ENCODE measurements at regions not wholly inside any gene's neighbourhood (a gene's known extent, or its start where the extent isn't known, plus 50 kb on each side); places are given as distances from the start of the nearest gene placed in this dataset.

GRCh38 chr11:62073061-62073460, 50.8 kb upstream of the INCENP start:
- ATAC-seq (replicated peaks in 6 of 8), result no peak
- 48 to 100% (median 83%) methylated on average over 1 to 4 of the region's 4 CpGs; no CpG with 5 or more reads in 3 of the 10 experiments for WGBS, 10 experiments
- Histone ChIP-seq H3K4me3 (no peak overlapping the region), H3K4me1 (replicated peaks in 1 of 2) (peaks cover 9 to 11% of the 10 kb centered on the region in 2 donors), H3K27ac (no peak overlapping the region)
- in situ Hi-C loops (cut with MboI; ENCODE audit: low pct_unique_long_range_greater_than_20kb in 2 of 9, low sequenced_read_pairs in 9 of 9, unreplicated experiment in 9 of 9), result loop anchor here in 2 of 9 experiments (25.0 kb wide), 2 partner anchors 111 to 186 kb away; partner anchors contain the start of genes BEST1 (in 1 of the 2), FADS3 (in 1 of the 2) and FTH1 (in 1 of the 2)

GRCh38 chr11:62071408-62071807, 52.4 kb upstream of the INCENP start:
- WGBS, 10 experiments, result 44 to 90% (median 73%) methylated on average over 2 to 3 of the region's 3 CpGs; no CpG with 5 or more reads in 6 of the 10 experiments

GRCh38 chr11:62069986-62070919, 53.6 kb upstream of the INCENP start:
- in situ Hi-C loops (cut with MboI; ENCODE audit: low pct_unique_long_range_greater_than_20kb in 2 of 9, low sequenced_read_pairs in 9 of 9, unreplicated experiment in 9 of 9), result loop anchor here in 2 of 9 experiments (25.0 kb wide), 2 partner anchors 108 to 183 kb away; partner anchors contain the start of genes BEST1 (in 1 of the 2), FADS3 (in 1 of the 2) and FTH1 (in 1 of the 2)
- Histone ChIP-seq H3K4me1 (replicated peaks in 1 of 2) (peaks cover 9 to 11% of the 10 kb centered on the region in 2 donors), H3K4me3 (no peak overlapping the region), H3K27ac (peak overlapping the region in 1 of 2 donors; percentile 66)
- 32 to 100% (median 68%) methylated on average over 1 to 12 of the region's 15 CpGs; no CpG with 5 or more reads in 2 of the 10 experiments for WGBS, 10 experiments
- peak in 4 of 8 experiments; percentile 45 to 66 (median 56) for ATAC-seq (replicated peaks in 6 of 8)

More at GRCh38 chr11:62071408-62071807, 52.4 kb upstream of the INCENP start:
- Histone ChIP-seq H3K4me1 (replicated peaks in 1 of 2) (peaks cover 9 to 11% of the 10 kb centered on the region in 2 donors), H3K27ac (no peak overlapping the region), H3K4me3 (no peak overlapping the region)
- no peak for ATAC-seq (replicated peaks in 6 of 8)
- in situ Hi-C loops (cut with MboI; ENCODE audit: low pct_unique_long_range_greater_than_20kb in 2 of 9, low sequenced_read_pairs in 9 of 9, unreplicated experiment in 9 of 9), result loop anchor here in 2 of 9 experiments (25.0 kb wide), 2 partner anchors 109 to 184 kb away; partner anchors contain the start of genes BEST1 (in 1 of the 2), FADS3 (in 1 of the 2) and FTH1 (in 1 of the 2)

- H3K27ac ChIP-seq, result no peak overlapping the region
- 10 to 100% (median 50%) methylated on average over 1 to 3 of the region's 8 CpGs; no CpG with 5 or more reads in 4 of the 10 experiments for WGBS, 10 experiments
- no peak overlapping the region for H3K4me3 ChIP-seq
- no peak for ATAC-seq (replicated peaks in 6 of 8)
- H3K4me1 ChIP-seq (replicated peaks in 1 of 2), result peaks cover 9 to 11% of the 10 kb centered on the region in 2 donors
- in situ Hi-C loops (cut with MboI; ENCODE audit: low pct_unique_long_range_greater_than_20kb in 2 of 9, low sequenced_read_pairs in 9 of 9, unreplicated experiment in 9 of 9), result loop anchor here in 2 of 9 experiments (25.0 kb wide), 2 partner anchors 107 to 182 kb away; partner anchors contain the start of genes BEST1 (in 1 of the 2), FADS3 (in 1 of the 2) and FTH1 (in 1 of the 2)
Observed at GRCh38 chr11:62069374-62069773, 54.4 kb upstream of the INCENP start.

- Histone ChIP-seq H3K4me3 (no peak overlapping the region), H3K4me1 (replicated peaks in 1 of 2) (peaks cover 9 to 11% of the 10 kb centered on the region in 2 donors), H3K27ac (no peak overlapping the region)
- in situ Hi-C loops (cut with MboI; ENCODE audit: low pct_unique_long_range_greater_than_20kb in 2 of 9, low sequenced_read_pairs in 9 of 9, unreplicated experiment in 9 of 9), result loop anchor here in 2 of 9 experiments (25.0 kb wide), 2 partner anchors 106 to 181 kb away; partner anchors contain the start of genes BEST1 (in 1 of the 2), FADS3 (in 1 of the 2) and FTH1 (in 1 of the 2)
- no peak for ATAC-seq (replicated peaks in 6 of 8)
- 20 to 100% (median 86%) methylated on average over 1 to 3 of the region's 3 CpGs; no CpG with 5 or more reads in 3 of the 10 experiments for WGBS, 10 experiments
Observed at GRCh38 chr11:62068730-62069129, 55.1 kb upstream of the INCENP start.

GRCh38 chr11:62067741-62068140, 56.1 kb upstream of the INCENP start:
- ATAC-seq (replicated peaks in 6 of 8), result no peak
- peaks cover 9 to 11% of the 10 kb centered on the region in 2 donors for H3K4me1 ChIP-seq (replicated peaks in 1 of 2)
- H3K27ac ChIP-seq, result no peak overlapping the region
- H3K4me3 ChIP-seq, result no peak overlapping the region
- 33 to 100% (median 83%) methylated on average over 1 to 4 of the region's 8 CpGs; no CpG with 5 or more reads in 2 of the 10 experiments for WGBS, 10 experiments
- in situ Hi-C loops (cut with MboI; ENCODE audit: low pct_unique_long_range_greater_than_20kb in 2 of 9, low sequenced_read_pairs in 9 of 9, unreplicated experiment in 9 of 9), result loop anchor here in 2 of 9 experiments (25.0 kb wide), 2 partner anchors 105 to 180 kb away; partner anchors contain the start of genes BEST1 (in 1 of the 2), FADS3 (in 1 of the 2) and FTH1 (in 1 of the 2)

- H3K4me1 ChIP-seq (replicated peaks in 1 of 2), result no peaks in the 10 kb centered on the region
- in situ Hi-C loops (cut with MboI; ENCODE audit: low pct_unique_long_range_greater_than_20kb in 2 of 9, low sequenced_read_pairs in 9 of 9, unreplicated experiment in 9 of 9), result loop anchor here in 2 of 9 experiments (25.0 kb wide), 2 partner anchors 102 to 177 kb away; partner anchors contain the start of genes BEST1 (in 1 of the 2), FADS3 (in 1 of the 2) and FTH1 (in 1 of the 2)
- WGBS, 10 experiments, result 27 to 83% (median 60%) methylated on average over 1 to 2 of the region's 2 CpGs; no CpG with 5 or more reads in 6 of the 10 experiments
- no peak overlapping the region for H3K27ac ChIP-seq
- H3K4me3 ChIP-seq, result no peak overlapping the region
- ATAC-seq (replicated peaks in 6 of 8), result no peak
Observed at GRCh38 chr11:62064221-62064620, 59.6 kb upstream of the INCENP start.

- Histone ChIP-seq H3K4me3 (no peak overlapping the region), H3K4me1 (replicated peaks in 1 of 2) (no peaks in the 10 kb centered on the region), H3K27ac (no peak overlapping the region)
- WGBS, 10 experiments, result 60 to 100% (median 80%) methylated on average over 1 to 4 of the region's 4 CpGs; no CpG with 5 or more reads in 2 of the 10 experiments
- in situ Hi-C loops (cut with MboI; ENCODE audit: low pct_unique_long_range_greater_than_20kb in 2 of 9, low sequenced_read_pairs in 9 of 9, unreplicated experiment in 9 of 9), result loop anchor here in 2 of 9 experiments (25.0 kb wide), 2 partner anchors 100 to 175 kb away; partner anchors contain the start of genes BEST1 (in 1 of the 2), FADS3 (in 1 of the 2) and FTH1 (in 1 of the 2)
- no peak for ATAC-seq (replicated peaks in 6 of 8)
Observed at GRCh38 chr11:62062223-62062861, 61.5 kb upstream of the INCENP start.

- in situ Hi-C loops (cut with MboI; ENCODE audit: low pct_unique_long_range_greater_than_20kb in 2 of 9, low sequenced_read_pairs in 9 of 9, unreplicated experiment in 9 of 9), result loop anchor here in 2 of 9 experiments (25.0 kb wide), 2 partner anchors 99 to 174 kb away; partner anchors contain the start of genes BEST1 (in 1 of the 2), FADS3 (in 1 of the 2) and FTH1 (in 1 of the 2)
- 40 to 100% (median 82%) methylated on average over 1 to 10 of the region's 11 CpGs; no CpG with 5 or more reads in 2 of the 10 experiments for WGBS, 10 experiments
- no peak for ATAC-seq (replicated peaks in 6 of 8)
- no peak overlapping the region for H3K27ac ChIP-seq
- H3K4me1 ChIP-seq (replicated peaks in 1 of 2), result no peaks in the 10 kb centered on the region
- H3K4me3 ChIP-seq, result no peak overlapping the region
Observed at GRCh38 chr11:62061356-62062222, 62.2 kb upstream of the INCENP start.

GRCh38 chr11:62057069-62057468, 66.7 kb upstream of the INCENP start:
- ATAC-seq (replicated peaks in 6 of 8), result no peak
- in situ Hi-C loops (cut with MboI; ENCODE audit: low pct_unique_long_range_greater_than_20kb in 2 of 9, low sequenced_read_pairs in 9 of 9, unreplicated experiment in 9 of 9), result loop anchor here in 2 of 9 experiments (25.0 kb wide), 2 partner anchors 95 to 170 kb away; partner anchors contain the start of genes BEST1 (in 1 of the 2), FADS3 (in 1 of the 2) and FTH1 (in 1 of the 2)
- H3K27ac ChIP-seq, result no peak overlapping the region
- 39 to 100% (median 74%) methylated on average over 1 to 2 of the region's 2 CpGs; no CpG with 5 or more reads in 2 of the 10 experiments for WGBS, 10 experiments
- H3K4me1 ChIP-seq (replicated peaks in 1 of 2), result no peaks in the 10 kb centered on the region
- no peak overlapping the region for H3K4me3 ChIP-seq

- H3K4me1 ChIP-seq (replicated peaks in 1 of 2), result no peaks in the 10 kb centered on the region
- in situ Hi-C loops (cut with MboI; ENCODE audit: low pct_unique_long_range_greater_than_20kb in 2 of 9, low sequenced_read_pairs in 9 of 9, unreplicated experiment in 9 of 9), result loop anchor here in 2 of 9 experiments (25.0 kb wide), 2 partner anchors 94 to 169 kb away; partner anchors contain the start of genes BEST1 (in 1 of the 2), FADS3 (in 1 of the 2) and FTH1 (in 1 of the 2)
- no peak for ATAC-seq (replicated peaks in 6 of 8)
Observed at GRCh38 chr11:62055970-62056369, 67.8 kb upstream of the INCENP start.

More at GRCh38 chr11:62055970-62056369, 67.8 kb upstream of the INCENP start:
- 7 to 100% (median 54%) methylated on average over 1 to 5 of the region's 5 CpGs; no CpG with 5 or more reads in 5 of the 10 experiments for whole genome bisulfite sequencing, 10 experiments
- Histone ChIP-seq H3K27ac (no peak overlapping the region), H3K4me3 (no peak overlapping the region)
